ENCODE measurements at regions not wholly inside any gene's neighbourhood (a gene's known extent, or its start where the extent isn't known, plus 50 kb on each side); places are given as distances from the start of the nearest gene placed in this dataset.

DNA sequence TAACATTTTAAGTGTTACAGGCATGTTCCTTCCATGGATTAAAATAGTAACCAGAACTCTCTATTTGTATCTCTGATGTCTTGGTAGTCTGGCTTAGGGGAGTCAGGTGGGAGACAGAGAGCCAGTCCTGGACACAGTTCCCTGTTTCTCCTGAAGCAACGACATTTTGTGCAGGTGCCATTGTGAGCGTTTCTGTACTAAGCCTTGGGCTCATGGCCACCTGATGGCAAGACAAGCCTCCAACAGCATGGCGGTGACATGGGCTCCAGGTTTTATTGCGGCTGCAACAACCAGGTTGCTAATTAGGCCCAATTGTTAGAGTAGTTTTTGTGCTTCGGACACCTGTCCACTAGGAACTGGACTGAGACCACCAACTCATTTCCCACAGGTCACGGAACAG, 105.3 kb downstream of the PRDM13 start:
- H2AFZ ChIP-seq (ENCODE audit: low read depth, low read length, poor library complexity, severe bottlenecking), result no peak overlapping the region
- no peaks in the 10 kb centered on the region for H4K20me1 ChIP-seq (ENCODE audit: insufficient read depth)
- H3K9me3 ChIP-seq (ENCODE audit: control insufficient read depth in 1 of 2, insufficient read depth in 1 of 2, low read depth in 1 of 2, low read length in 2 of 2), result peaks cover 0 to 5% of the 10 kb centered on the region in 2 experiments; a peak in 1 of 4 replicates
- no peak overlapping the region for H3K4me2 ChIP-seq (ENCODE audit: low read length)
- RAD21 ChIA-PET (ENCODE audit: low non-redundant PET in 1 of 2, low total read pairs in 2 of 2, uncharacterized antibody in 2 of 2, unreplicated experiment in 2 of 2), result no interaction called here
- ATAC-seq (no peak), DNase-seq (ENCODE audit: low read depth, low spot score) (no peak)
- H3K9me2 ChIP-seq (ENCODE audit: insufficient read depth), result no peaks in the 10 kb centered on the region
- no peaks in the 10 kb centered on the region for H3K79me2 ChIP-seq (ENCODE audit: insufficient read depth, low read length)
- no peak overlapping the region for H3K4me3 ChIP-seq (replicated peaks in 1 of 2; ENCODE audit: low read depth in 1 of 2, low read length in 2 of 2)
- no peaks in the 10 kb centered on the region for H3K4me1 ChIP-seq (ENCODE audit: control insufficient read depth in 1 of 2, insufficient read depth in 2 of 2, low read length in 2 of 2)
- POLR2A ChIA-PET, result no interaction called here
- no peaks in the 10 kb centered on the region for H3K36me3 ChIP-seq (ENCODE audit: control insufficient read depth in 1 of 2, insufficient read depth in 2 of 2, low read length in 2 of 2)
- BruUV-seq (replicated peaks), result no TSS peak
- no peaks in the 10 kb centered on the region for H3K27me3 ChIP-seq (ENCODE audit: insufficient read depth, low read length)
- intact Hi-C loops (cut with micrococcal nuclease), result no loop called here
- CTCF ChIA-PET, result no interaction called here
- TF ChIP-seq RAD21 (IDR thresholded peaks at IDR 0.05; ENCODE audit: low read depth) (no peak), SP1 (IDR thresholded peaks at IDR 0.05; ENCODE audit: low read depth) (no peak), SIN3A (IDR thresholded peaks at IDR 0.05; ENCODE audit: low read depth) (no peak), YY1 (IDR thresholded peaks at IDR 0.05; ENCODE audit: extremely low read depth, insufficient replicate concordance, low read depth, low read length) (no peak), EGR1 (IDR thresholded peaks at IDR 0.05; ENCODE audit: low read depth) (no peak), FOSL1 (IDR thresholded peaks at IDR 0.05; ENCODE audit: low read depth) (no peak), EZH2phosphoT487 (IDR thresholded peaks at IDR 0.05; ENCODE audit: borderline replicate concordance) (no peak), ZNF274 (IDR thresholded peaks at IDR 0.05; ENCODE audit: low read depth, low read length) (no peak), ELF1 (IDR thresholded peaks at IDR 0.05; ENCODE audit: borderline replicate concordance, low read depth) (no peak), POLR2AphosphoS5 (IDR thresholded peaks at IDR 0.05; ENCODE audit: low read depth, low read length) (no peak), SRF (IDR thresholded peaks at IDR 0.05; ENCODE audit: low read depth) (no peak), ZFX (IDR thresholded peaks at IDR 0.05) (no peak), CEBPB (IDR thresholded peaks at IDR 0.05; ENCODE audit: low read depth) (no peak), JUND (IDR thresholded peaks at IDR 0.05) (no peak), CBX3 (IDR thresholded peaks at IDR 0.05; ENCODE audit: low read depth) (no peak)
- TF ChIP-seq, protein P1, sequence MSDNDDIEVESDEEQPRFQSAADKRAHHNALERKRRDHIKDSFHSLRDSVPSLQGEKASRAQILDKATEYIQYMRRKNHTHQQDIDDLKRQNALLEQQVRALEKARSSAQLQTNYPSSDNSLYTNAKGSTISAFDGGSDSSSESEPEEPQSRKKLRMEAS (IDR thresholded peaks at IDR 0.05), result no peak
- TF ChIP-seq, protein P2, sequence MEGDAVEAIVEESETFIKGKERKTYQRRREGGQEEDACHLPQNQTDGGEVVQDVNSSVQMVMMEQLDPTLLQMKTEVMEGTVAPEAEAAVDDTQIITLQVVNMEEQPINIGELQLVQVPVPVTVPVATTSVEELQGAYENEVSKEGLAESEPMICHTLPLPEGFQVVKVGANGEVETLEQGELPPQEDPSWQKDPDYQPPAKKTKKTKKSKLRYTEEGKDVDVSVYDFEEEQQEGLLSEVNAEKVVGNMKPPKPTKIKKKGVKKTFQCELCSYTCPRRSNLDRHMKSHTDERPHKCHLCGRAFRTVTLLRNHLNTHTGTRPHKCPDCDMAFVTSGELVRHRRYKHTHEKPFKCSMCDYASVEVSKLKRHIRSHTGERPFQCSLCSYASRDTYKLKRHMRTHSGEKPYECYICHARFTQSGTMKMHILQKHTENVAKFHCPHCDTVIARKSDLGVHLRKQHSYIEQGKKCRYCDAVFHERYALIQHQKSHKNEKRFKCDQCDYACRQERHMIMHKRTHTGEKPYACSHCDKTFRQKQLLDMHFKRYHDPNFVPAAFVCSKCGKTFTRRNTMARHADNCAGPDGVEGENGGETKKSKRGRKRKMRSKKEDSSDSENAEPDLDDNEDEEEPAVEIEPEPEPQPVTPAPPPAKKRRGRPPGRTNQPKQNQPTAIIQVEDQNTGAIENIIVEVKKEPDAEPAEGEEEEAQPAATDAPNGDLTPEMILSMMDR (IDR thresholded peaks at IDR 0.05 in 2 of 3, conservative IDR thresholded peaks at IDR 0.05 in 1 of 3; ENCODE audit: borderline replicate concordance in 1 of 3, insufficient read depth in 1 of 3, low read depth in 2 of 3, low read length in 2 of 3), result no peak
- TF ChIP-seq, protein P3, sequence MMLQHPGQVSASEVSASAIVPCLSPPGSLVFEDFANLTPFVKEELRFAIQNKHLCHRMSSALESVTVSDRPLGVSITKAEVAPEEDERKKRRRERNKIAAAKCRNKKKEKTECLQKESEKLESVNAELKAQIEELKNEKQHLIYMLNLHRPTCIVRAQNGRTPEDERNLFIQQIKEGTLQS (IDR thresholded peaks at IDR 0.05), result no peak
- H3K9ac ChIP-seq (ENCODE audit: low read length), result no peak overlapping the region
- no peak overlapping the region for H3K27ac ChIP-seq (ENCODE audit: low read depth, low read length)

Measured in HCT116 (cell line).